Endothelial cell of umbilical vein (primary cell): ENCODE measurements at regions not wholly inside any gene's neighbourhood (a gene's known extent, or its start where the extent isn't known, plus 50 kb on each side); places are given as distances from the start of the nearest gene placed in this dataset.

Experiments
- CTCF ChIP-seq, 2 donors: IDR thresholded peaks; 1 replicate in 1 of 2; 2 replicates in 1 of 2; pipeline ENCODE4 v1.5.1; 2011; ENCODE audit warnings: low read length in 2 of 2, mild to moderate bottlenecking in 2 of 2, moderate library complexity in 2 of 2, control low read depth in 1 of 2, inconsistent platforms in 1 of 2, low read depth in 1 of 2; ENCODE audit not compliant: insufficient read depth in 1 of 2; ENCODE audit errors: extremely low read depth in 1 of 2
- EZH2 ChIP-seq: IDR thresholded peaks from 2 replicates; pipeline ENCODE4 v1.6.1; 2012; ENCODE audit warnings: borderline replicate concordance, low read depth, mild to moderate bottlenecking, moderate library complexity, low read length, inconsistent platforms; ENCODE audit not compliant: severe bottlenecking
- GATA2 ChIP-seq: IDR thresholded peaks from 2 replicates; pipeline ENCODE4 v1.7.0; 2011; ENCODE audit warnings: low read depth, mild to moderate bottlenecking, moderate library complexity, mixed read lengths, low read length; ENCODE audit not compliant: insufficient read length, insufficient read depth
- JUN ChIP-seq: IDR thresholded peaks from 2 replicates; pipeline ENCODE4 v1.6.1; 2011; ENCODE audit warnings: borderline replicate concordance, low read depth; ENCODE audit not compliant: insufficient read length, insufficient read depth
- MAX ChIP-seq: IDR thresholded peaks from 2 replicates; pipeline ENCODE4 v1.6.1; 2011; ENCODE audit not compliant: insufficient read depth, insufficient read length
- MYC ChIP-seq: IDR thresholded peaks from one replicate; pipeline ENCODE4 v1.6.1; 2011; ENCODE audit warnings: mild to moderate bottlenecking, low read depth, low read length
- POLR2A ChIP-seq: IDR thresholded peaks from 2 replicates; pipeline ENCODE4 v1.6.1; 2012; ENCODE audit warnings: low read depth, mild to moderate bottlenecking, control low read depth, low read length
- POLR2AphosphoS5 ChIP-seq: IDR thresholded peaks from 2 replicates; pipeline ENCODE4 v1.6.1; 2012; ENCODE audit warnings: low read depth, mild to moderate bottlenecking, control low read depth, low read length, moderate library complexity; ENCODE audit not compliant: insufficient read depth

- no peak for TF ChIP-seq POLR2A
- TF ChIP-seq CTCF (IDR thresholded peaks at IDR 0.05; ENCODE audit: extremely low read depth in 1 of 2, insufficient read depth in 1 of 2, low read depth in 1 of 2, low read length in 2 of 2), result no peak
- no peak for TF ChIP-seq MAX
- TF ChIP-seq POLR2AphosphoS5, result no peak
- no peak for TF ChIP-seq MYC
- no peak for TF ChIP-seq EZH2
- no peak for TF ChIP-seq JUN
- TF ChIP-seq GATA2, result no peak
These were observed 127.6 kb upstream of the BTBD3 start for GRCh38 chr20:11790046-11790445.
